IPS-18a (cell line): ENCODE measurements at regions not wholly inside any gene's neighbourhood (a gene's known extent, or its start where the extent isn't known, plus 50 kb on each side); places are given as distances from the start of the nearest gene placed in this dataset.

ENCODE experiments used
- H3K27ac ChIP-seq: one replicate; pipeline ENCODE4 v1.5.1; 2013; ENCODE audit warnings: low read length
- H3K27me3 ChIP-seq: one replicate; pipeline ENCODE4 v1.6.1; 2013; ENCODE audit warnings: mild to moderate bottlenecking, low read length; ENCODE audit not compliant: control insufficient read depth, insufficient read depth
- H3K36me3 ChIP-seq: one replicate; pipeline ENCODE4 v1.6.1; 2013; ENCODE audit warnings: low read depth, low read length; ENCODE audit not compliant: control insufficient read depth
- H3K4me1 ChIP-seq: one replicate; pipeline ENCODE4 v1.6.1; 2013; ENCODE audit warnings: low read depth, low read length; ENCODE audit not compliant: control insufficient read depth
- H3K4me3 ChIP-seq: one replicate; pipeline ENCODE4 v1.5.1; 2013; ENCODE audit warnings: low read length
- H3K9ac ChIP-seq: one replicate; pipeline ENCODE4 v1.6.1; 2013; ENCODE audit warnings: mild to moderate bottlenecking, low read length, moderate library complexity
- H3K9me3 ChIP-seq: one replicate; pipeline ENCODE4 v1.6.1; 2013; ENCODE audit warnings: low read depth, low read length; ENCODE audit not compliant: control insufficient read depth

DNA sequence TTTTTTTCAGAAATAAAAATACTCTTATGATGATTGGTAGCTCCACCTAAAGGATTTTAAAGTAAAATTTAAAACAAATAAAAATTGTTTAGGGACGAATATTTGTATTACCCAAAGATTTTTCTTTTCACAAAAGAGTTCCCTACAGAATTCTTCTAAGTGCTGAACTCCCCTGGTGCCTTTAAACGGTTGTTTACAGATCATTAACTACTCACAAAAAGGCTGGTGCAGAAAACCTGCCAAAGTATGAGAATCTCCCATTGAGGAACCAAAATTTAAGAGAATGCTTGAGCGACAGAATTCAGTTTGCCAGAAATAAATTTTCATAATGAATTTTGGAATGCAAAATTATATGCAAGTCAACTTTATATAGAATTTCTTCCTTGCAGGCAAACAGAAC is 497.8 kb upstream of the NR2F2 start:
- Histone ChIP-seq H3K9ac (no peak overlapping the region), H3K27ac (no peak overlapping the region), H3K4me3 (no peak overlapping the region), H3K9me3 (no peaks in the 10 kb centered on the region), H3K4me1 (peaks cover 19% of the 10 kb centered on the region), H3K27me3 (no peaks in the 10 kb centered on the region), H3K36me3 (no peaks in the 10 kb centered on the region)

DNA sequence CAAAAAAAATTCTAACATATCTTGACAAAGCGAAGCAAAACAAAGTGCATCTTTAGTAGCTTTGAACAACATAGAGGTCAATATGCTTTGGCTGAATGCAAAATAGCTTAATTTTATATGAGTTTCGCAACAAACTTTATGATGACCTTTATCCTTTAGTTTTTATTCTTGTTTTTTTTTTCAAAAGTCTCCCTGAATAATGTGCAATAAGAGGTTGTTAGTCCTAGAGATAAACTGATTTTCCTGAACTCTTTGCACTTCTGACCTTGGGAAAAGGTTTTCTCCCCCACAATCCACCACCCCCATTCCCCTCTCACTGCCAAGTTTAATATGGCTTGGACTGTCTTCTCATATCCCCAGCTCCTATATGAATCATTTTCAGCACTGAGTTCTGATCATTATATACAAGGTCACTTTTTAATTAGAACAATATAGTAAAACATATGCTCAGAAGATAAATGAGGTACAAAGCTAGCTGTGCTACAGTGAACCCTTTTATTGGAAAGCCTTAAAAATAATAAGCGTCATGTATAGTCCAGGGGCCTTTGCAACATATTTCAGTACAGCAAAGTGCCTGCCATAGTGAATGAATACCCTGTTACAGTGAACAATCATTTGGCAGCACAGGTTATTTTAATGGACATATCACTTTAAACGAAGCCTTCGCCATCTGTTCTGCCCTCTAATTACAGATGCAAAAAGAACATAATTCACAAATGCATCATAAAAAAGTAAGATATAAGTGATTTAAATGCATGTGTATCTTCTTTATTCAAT is 496.3 kb upstream of the NR2F2 start:
- Histone ChIP-seq H3K27me3 (no peaks in the 10 kb centered on the region), H3K4me3 (no peak overlapping the region), H3K36me3 (no peaks in the 10 kb centered on the region), H3K27ac (no peak overlapping the region), H3K9me3 (no peaks in the 10 kb centered on the region), H3K4me1 (peaks cover 18% of the 10 kb centered on the region), H3K9ac (no peak overlapping the region)

GRCh38 chr15:95836536-95836935 is 494.0 kb upstream of the NR2F2 start:
- no peaks in the 10 kb centered on the region for H3K36me3 ChIP-seq
- H3K27me3 ChIP-seq, result no peaks in the 10 kb centered on the region
- H3K4me1 ChIP-seq, result peaks cover 14% of the 10 kb centered on the region
- H3K9ac ChIP-seq, result no peak overlapping the region
- H3K9me3 ChIP-seq, result no peaks in the 10 kb centered on the region
- no peak overlapping the region for H3K4me3 ChIP-seq
- no peak overlapping the region for H3K27ac ChIP-seq

GRCh38 chr15:95837341-95838004 is 493.0 kb upstream of the NR2F2 start:
- Histone ChIP-seq H3K36me3 (no peaks in the 10 kb centered on the region), H3K9ac (no peak overlapping the region), H3K4me3 (no peak overlapping the region), H3K9me3 (no peaks in the 10 kb centered on the region), H3K4me1 (peaks cover 14% of the 10 kb centered on the region), H3K27me3 (no peaks in the 10 kb centered on the region), H3K27ac (no peak overlapping the region)

DNA sequence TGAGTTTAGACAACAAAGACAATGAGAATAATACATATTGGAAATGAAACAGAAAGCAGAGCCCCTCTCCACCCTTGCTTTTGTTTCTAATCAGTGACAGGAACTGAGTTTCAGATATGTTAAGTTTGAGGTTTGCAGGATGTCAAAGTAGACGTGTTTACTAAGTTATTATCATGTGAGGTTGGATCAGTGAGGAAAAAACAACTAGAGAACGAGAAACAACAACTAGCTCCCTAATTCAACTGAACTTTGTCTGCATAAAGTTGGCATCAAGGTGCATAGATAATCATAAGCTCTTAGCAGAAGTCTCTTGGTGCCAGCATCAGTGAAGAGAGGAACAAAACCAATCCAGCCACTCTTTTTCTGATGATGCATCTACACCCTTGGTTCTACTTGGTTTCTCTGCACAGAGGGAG is 491.1 kb upstream of the NR2F2 start:
- H3K9ac ChIP-seq, result no peak overlapping the region
- H3K4me3 ChIP-seq, result no peak overlapping the region
- H3K4me1 ChIP-seq, result peaks cover 5% of the 10 kb centered on the region
- H3K27me3 ChIP-seq, result no peaks in the 10 kb centered on the region
- H3K9me3 ChIP-seq, result no peaks in the 10 kb centered on the region
- no peak overlapping the region for H3K27ac ChIP-seq
- no peaks in the 10 kb centered on the region for H3K36me3 ChIP-seq

DNA sequence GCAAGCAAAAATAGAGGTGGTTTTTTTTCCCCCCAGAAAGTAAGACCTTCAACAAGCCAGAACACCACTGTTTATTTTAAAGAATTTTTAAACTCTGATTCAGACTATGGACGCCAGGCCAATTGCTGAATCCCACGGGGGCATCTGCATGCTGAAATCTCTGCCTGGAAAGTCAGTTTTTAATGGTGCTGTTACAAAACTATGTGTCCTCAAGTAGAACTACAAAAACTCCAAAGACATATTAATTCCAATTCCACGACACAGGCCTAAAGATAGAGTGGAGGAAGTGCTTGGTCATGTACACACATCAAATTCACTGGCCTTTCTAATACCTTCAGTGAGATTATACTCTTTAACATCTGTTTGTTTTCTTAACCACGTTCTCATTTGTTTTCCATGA is 490.5 kb upstream of the NR2F2 start:
- peaks cover 5% of the 10 kb centered on the region for H3K4me1 ChIP-seq
- no peaks in the 10 kb centered on the region for H3K9me3 ChIP-seq
- H3K4me3 ChIP-seq, result no peak overlapping the region
- H3K9ac ChIP-seq, result no peak overlapping the region
- no peaks in the 10 kb centered on the region for H3K27me3 ChIP-seq
- H3K27ac ChIP-seq, result no peak overlapping the region
- H3K36me3 ChIP-seq, result no peaks in the 10 kb centered on the region

DNA sequence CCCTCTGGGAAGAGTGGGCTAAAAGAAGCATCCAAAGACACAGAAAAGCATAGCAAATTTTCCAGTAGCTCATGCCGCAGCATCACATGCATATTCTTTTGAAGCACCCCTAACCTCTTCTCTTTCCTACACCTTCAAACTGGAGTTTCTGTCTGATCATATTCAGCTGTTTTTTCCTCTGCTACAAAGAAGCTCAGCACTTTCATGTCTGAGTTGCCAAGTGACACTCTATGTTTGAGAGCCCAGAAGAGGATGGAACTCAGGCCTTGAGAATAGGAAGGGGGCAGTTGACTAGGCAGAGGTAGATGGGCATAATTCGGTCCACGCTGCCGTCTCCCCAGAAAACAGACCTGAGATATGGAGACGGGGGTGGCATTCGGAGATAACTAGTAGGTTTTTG is 489.6 kb upstream of the NR2F2 start:
- no peak overlapping the region for H3K9ac ChIP-seq
- no peaks in the 10 kb centered on the region for H3K9me3 ChIP-seq
- H3K27me3 ChIP-seq, result no peaks in the 10 kb centered on the region
- H3K4me1 ChIP-seq, result peaks cover 5% of the 10 kb centered on the region
- H3K4me3 ChIP-seq, result no peak overlapping the region
- no peaks in the 10 kb centered on the region for H3K36me3 ChIP-seq
- no peak overlapping the region for H3K27ac ChIP-seq

DNA sequence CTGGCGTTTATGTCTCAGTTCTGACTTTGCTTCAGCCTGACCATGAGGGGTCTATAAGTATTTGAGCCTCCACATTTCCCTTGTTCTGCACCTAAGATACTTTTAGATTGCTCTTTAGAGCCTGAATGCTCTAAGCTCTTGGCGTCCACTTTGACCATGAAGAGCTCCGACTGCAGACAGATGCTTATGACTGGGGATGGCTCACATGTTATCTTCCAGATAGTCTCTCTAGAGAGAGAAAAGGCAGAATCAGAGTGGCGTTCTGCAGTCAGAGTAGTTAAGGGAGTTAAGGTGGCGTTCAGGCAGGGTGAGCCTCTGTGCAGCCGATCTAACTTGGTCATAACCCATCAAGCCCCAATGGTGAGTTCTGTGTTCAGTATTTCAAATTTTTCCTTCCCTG is 487.9 kb upstream of the NR2F2 start:
- no peaks in the 10 kb centered on the region for H3K36me3 ChIP-seq
- peaks cover 8% of the 10 kb centered on the region for H3K4me1 ChIP-seq
- no peak overlapping the region for H3K27ac ChIP-seq
- no peak overlapping the region for H3K4me3 ChIP-seq
- no peaks in the 10 kb centered on the region for H3K9me3 ChIP-seq
- no peaks in the 10 kb centered on the region for H3K27me3 ChIP-seq
- H3K9ac ChIP-seq, result no peak overlapping the region

- Histone ChIP-seq H3K27ac (no peak overlapping the region), H3K9me3 (no peaks in the 10 kb centered on the region), H3K9ac (no peak overlapping the region), H3K36me3 (no peaks in the 10 kb centered on the region), H3K4me1 (peaks cover 8% of the 10 kb centered on the region), H3K4me3 (no peak overlapping the region), H3K27me3 (no peaks in the 10 kb centered on the region)
Observed at GRCh38 chr15:95843241-95843910, 487.1 kb upstream of the NR2F2 start.

- Histone ChIP-seq H3K4me3 (no peak overlapping the region), H3K4me1 (peaks cover 4% of the 10 kb centered on the region), H3K9me3 (no peaks in the 10 kb centered on the region), H3K27me3 (no peaks in the 10 kb centered on the region), H3K9ac (no peak overlapping the region), H3K27ac (no peak overlapping the region), H3K36me3 (no peaks in the 10 kb centered on the region)
Observed at GRCh38 chr15:95845862-95846515, 484.5 kb upstream of the NR2F2 start.

- no peak overlapping the region for H3K4me3 ChIP-seq
- no peak overlapping the region for H3K9ac ChIP-seq
- H3K9me3 ChIP-seq, result no peaks in the 10 kb centered on the region
- H3K4me1 ChIP-seq, result peaks cover 4% of the 10 kb centered on the region
- H3K27me3 ChIP-seq, result no peaks in the 10 kb centered on the region
- H3K27ac ChIP-seq, result no peak overlapping the region
- no peaks in the 10 kb centered on the region for H3K36me3 ChIP-seq
Observed at GRCh38 chr15:95848126-95848525, 482.4 kb upstream of the NR2F2 start.
